SU-DHL-6 (cell line): ENCODE measurements at regions not wholly inside any gene's neighbourhood (a gene's known extent, or its start where the extent isn't known, plus 50 kb on each side); places are given as distances from the start of the nearest gene placed in this dataset.

Source experiments
- H2AFZ ChIP-seq: fragments of 200-600 bp; sonication (generic); 2 replicates; pipeline ENCODE4 v1.6.1; 2014; ENCODE audit warnings: low read depth, mild to moderate bottlenecking, moderate library complexity, mixed read lengths, antibody characterized with exemption, low read length; ENCODE audit not compliant: severe bottlenecking
- H3F3A ChIP-seq: fragments of 200-600 bp; shearing (Covaris generic); 2 replicates; pipeline ENCODE4 v1.6.0; 2016; ENCODE audit warnings: antibody characterized with exemption, mild to moderate bottlenecking; ENCODE audit not compliant: insufficient read depth
- H3K27ac ChIP-seq: fragments of 200-600 bp; sonication (generic); 2 replicates; pipeline ENCODE4 v1.5.1; 2016; ENCODE audit warnings: low read depth, mild to moderate bottlenecking, low read length, moderate library complexity, mixed read lengths
- H3K27me3 ChIP-seq: fragments of 200-600 bp; sonication (generic), shearing (Covaris generic); 2 replicates; pipeline ENCODE4 v1.6.0; 2014; ENCODE audit warnings: mild to moderate bottlenecking, low read length
- H3K36me3 ChIP-seq: fragments of 200-600 bp; sonication (generic); 2 replicates; pipeline ENCODE4 v1.6.1; 2014; ENCODE audit warnings: mild to moderate bottlenecking, low read length, mixed read lengths
- H3K4me2 ChIP-seq: fragments of 300-600, 200-600 bp; shearing (Covaris generic), sonication (generic); 2 replicates; pipeline ENCODE4 v1.6.0; 2014; ENCODE audit warnings: low read length, low read depth, mild to moderate bottlenecking; ENCODE audit not compliant: poor library complexity, severe bottlenecking
- H3K4me3 ChIP-seq: fragments of 200-600 bp; sonication (generic); 2 replicates; pipeline ENCODE4 v1.5.1; 2014; ENCODE audit warnings: antibody characterized with exemption, low read length, mild to moderate bottlenecking, mixed read lengths; ENCODE audit not compliant: insufficient read depth, poor library complexity, severe bottlenecking
- H3K79me2 ChIP-seq: fragments of 200-600 bp; sonication (generic); 2 replicates; pipeline ENCODE4 v1.6.1; 2014; ENCODE audit warnings: mild to moderate bottlenecking, low read length, moderate library complexity; ENCODE audit not compliant: insufficient read depth
- H3K9ac ChIP-seq: fragments of 200-600 bp; sonication (generic); 2 replicates; pipeline ENCODE4 v1.7.0; 2014; ENCODE audit warnings: mild to moderate bottlenecking, low read length
- H3K9me2 ChIP-seq: fragments of 200-600 bp; sonication (generic); replicated peaks from 2 replicates; pipeline ENCODE4 v1.6.1; 2014; ENCODE audit warnings: low read length; ENCODE audit not compliant: insufficient read depth
- H3K9me3 ChIP-seq: fragments of 200-600 bp; sonication (generic); 2 replicates; pipeline ENCODE4 v1.6.1; 2014; ENCODE audit warnings: low read length, mixed read lengths; ENCODE audit not compliant: insufficient read depth
- H4K20me1 ChIP-seq: fragments of 200-600 bp; sonication (generic); 2 replicates; pipeline ENCODE4 v1.6.1; 2014; ENCODE audit warnings: low read depth, mild to moderate bottlenecking, antibody characterized with exemption, low read length, moderate library complexity, mixed read lengths
- EZH2phosphoT487 ChIP-seq: fragments of 200-600 bp; sonication (generic), shearing (Covaris generic); conservative IDR thresholded peaks from 2 replicates; pipeline ENCODE4 v1.6.1; 2018; ENCODE audit warnings: mild to moderate bottlenecking, antibody characterized with exemption, low read length, moderate library complexity, mixed read lengths
- TF ChIP-seq, protein P1 (sequence below): fragments of 200-600 bp; sonication (generic); IDR thresholded peaks from one replicate; pipeline ENCODE4 v1.5.1; 2017; ENCODE audit warnings: antibody characterized with exemption, mild to moderate bottlenecking, low read length, moderate library complexity; ENCODE audit not compliant: insufficient read depth, poor library complexity, severe bottlenecking

DNA sequence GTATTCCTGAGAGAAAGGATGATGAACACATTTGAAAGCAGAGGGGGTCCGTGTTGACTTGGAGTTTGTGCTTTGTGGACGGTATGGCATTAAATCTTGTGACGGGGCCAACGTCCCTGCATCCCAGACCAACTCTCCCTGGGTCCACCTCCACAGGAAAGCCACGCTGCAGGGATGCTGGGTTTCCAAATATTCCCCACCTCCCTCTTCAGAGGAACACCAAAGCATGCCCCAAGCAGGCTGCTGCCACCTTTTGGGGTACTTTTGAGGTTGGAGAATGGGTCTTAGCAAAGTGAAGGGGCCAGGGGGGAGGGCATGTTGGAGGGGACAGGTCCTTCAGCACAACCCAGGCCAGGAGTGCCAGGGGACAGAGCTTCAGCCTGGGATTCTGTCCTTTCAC is 504.4 kb downstream of the TCERG1L start:
- Histone ChIP-seq H3K27me3 (no peaks in the 10 kb centered on the region), H3K9ac (no peak overlapping the region), H3K4me3 (no peak overlapping the region), H3K4me2 (no peak overlapping the region), H4K20me1 (no peaks in the 10 kb centered on the region), H3K79me2 (no peaks in the 10 kb centered on the region), H2AFZ (no peak overlapping the region), H3K9me3 (no peaks in the 10 kb centered on the region), H3F3A (no peaks in the 10 kb centered on the region), H3K36me3 (no peaks in the 10 kb centered on the region), H3K9me2 (no peaks in the 10 kb centered on the region), H3K27ac (no peak overlapping the region)
- TF ChIP-seq EZH2phosphoT487 = no peak
- TF ChIP-seq, protein P1, sequence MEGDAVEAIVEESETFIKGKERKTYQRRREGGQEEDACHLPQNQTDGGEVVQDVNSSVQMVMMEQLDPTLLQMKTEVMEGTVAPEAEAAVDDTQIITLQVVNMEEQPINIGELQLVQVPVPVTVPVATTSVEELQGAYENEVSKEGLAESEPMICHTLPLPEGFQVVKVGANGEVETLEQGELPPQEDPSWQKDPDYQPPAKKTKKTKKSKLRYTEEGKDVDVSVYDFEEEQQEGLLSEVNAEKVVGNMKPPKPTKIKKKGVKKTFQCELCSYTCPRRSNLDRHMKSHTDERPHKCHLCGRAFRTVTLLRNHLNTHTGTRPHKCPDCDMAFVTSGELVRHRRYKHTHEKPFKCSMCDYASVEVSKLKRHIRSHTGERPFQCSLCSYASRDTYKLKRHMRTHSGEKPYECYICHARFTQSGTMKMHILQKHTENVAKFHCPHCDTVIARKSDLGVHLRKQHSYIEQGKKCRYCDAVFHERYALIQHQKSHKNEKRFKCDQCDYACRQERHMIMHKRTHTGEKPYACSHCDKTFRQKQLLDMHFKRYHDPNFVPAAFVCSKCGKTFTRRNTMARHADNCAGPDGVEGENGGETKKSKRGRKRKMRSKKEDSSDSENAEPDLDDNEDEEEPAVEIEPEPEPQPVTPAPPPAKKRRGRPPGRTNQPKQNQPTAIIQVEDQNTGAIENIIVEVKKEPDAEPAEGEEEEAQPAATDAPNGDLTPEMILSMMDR = no peak

DNA sequence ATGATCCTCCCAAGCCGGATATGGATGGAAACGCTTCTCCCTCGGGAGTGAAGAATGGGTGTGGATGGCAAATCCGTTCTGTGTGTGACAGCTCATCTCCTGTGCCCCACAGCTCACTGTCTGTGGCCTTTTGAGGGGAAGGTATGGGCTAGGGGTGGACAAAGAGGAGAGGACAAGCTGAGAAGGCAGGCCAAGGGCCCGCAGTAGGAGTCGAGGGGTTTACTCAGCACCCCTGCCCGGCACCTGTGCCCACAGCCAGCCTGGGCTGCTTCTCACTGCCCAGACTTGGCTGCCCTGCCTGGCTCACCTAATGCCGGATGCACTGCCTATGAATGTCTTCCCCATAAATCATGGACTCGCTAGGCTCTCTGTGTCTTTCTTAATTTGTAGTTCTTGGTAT is 503.8 kb downstream of the TCERG1L start:
- no peaks in the 10 kb centered on the region for H3K36me3 ChIP-seq
- no peak overlapping the region for H3K4me3 ChIP-seq
- H3K27ac ChIP-seq = no peak overlapping the region
- H3K9ac ChIP-seq = no peak overlapping the region
- no peaks in the 10 kb centered on the region for H3F3A ChIP-seq
- H2AFZ ChIP-seq = no peak overlapping the region
- no peaks in the 10 kb centered on the region for H4K20me1 ChIP-seq
- H3K79me2 ChIP-seq = no peaks in the 10 kb centered on the region
- H3K9me3 ChIP-seq = no peaks in the 10 kb centered on the region
- no peaks in the 10 kb centered on the region for H3K27me3 ChIP-seq
- no peaks in the 10 kb centered on the region for H3K9me2 ChIP-seq
- H3K4me2 ChIP-seq = no peak overlapping the region
- no peak for TF ChIP-seq EZH2phosphoT487
- TF ChIP-seq, protein P1 = no peak

DNA sequence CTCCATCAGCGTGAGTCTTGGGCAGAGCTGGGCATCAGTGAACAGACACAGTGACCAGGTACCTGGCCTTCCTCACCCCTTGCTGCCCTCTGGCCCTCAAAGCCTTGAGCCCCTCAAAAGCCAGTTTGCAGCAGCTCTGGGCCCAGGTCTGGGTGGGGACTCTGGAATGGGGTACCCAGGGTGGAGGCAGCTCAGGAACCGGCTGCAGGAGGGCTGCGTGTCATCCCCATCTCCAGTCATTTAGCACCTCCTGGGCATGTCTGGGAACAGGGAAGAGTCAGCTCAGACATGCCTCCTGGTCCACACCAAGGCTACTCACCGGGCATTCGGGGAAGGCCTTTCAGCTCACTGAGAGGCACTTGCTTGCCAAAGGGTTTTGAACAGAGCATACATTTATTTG is 503.3 kb downstream of the TCERG1L start:
- H3K79me2 ChIP-seq = no peaks in the 10 kb centered on the region
- no peaks in the 10 kb centered on the region for H4K20me1 ChIP-seq
- H2AFZ ChIP-seq = no peak overlapping the region
- no peak overlapping the region for H3K27ac ChIP-seq
- TF ChIP-seq, protein P1 = no peak
- no peak for TF ChIP-seq EZH2phosphoT487
- no peak overlapping the region for H3K9ac ChIP-seq
- H3K9me2 ChIP-seq = no peaks in the 10 kb centered on the region
- no peaks in the 10 kb centered on the region for H3F3A ChIP-seq
- no peaks in the 10 kb centered on the region for H3K27me3 ChIP-seq
- no peak overlapping the region for H3K4me2 ChIP-seq
- no peaks in the 10 kb centered on the region for H3K36me3 ChIP-seq
- H3K9me3 ChIP-seq = no peaks in the 10 kb centered on the region
- no peak overlapping the region for H3K4me3 ChIP-seq
